SK-N-SH (cell line): ENCODE measurements at regions not wholly inside any gene's neighbourhood (a gene's known extent, or its start where the extent isn't known, plus 50 kb on each side); places are given as distances from the start of the nearest gene placed in this dataset.

ENCODE experiments used
- CTCF ChIA-PET: fragments of 300-600, 350-600 bp; formaldehyde crosslinking; extraction: SDS; loops from one replicate; lab custom pipeline; 2021; lab: Yijun Ruan, JAX
- POLR2A ChIA-PET: fragments of 350-600 bp; sonication (Branson Sonifier 250); formaldehyde crosslinking; extraction: SDS; loops from one replicate; lab custom pipeline; 2020; ENCODE audit warnings: antibody characterized with exemption, inconsistent platforms; lab: Yijun Ruan, JAX
- DNase-seq: peaks from one replicate; pipeline ENCODE4 v3.0.0; 2012
- H2AFZ ChIP-seq: fragments of 200-600 bp; sonication (generic); 2 replicates; pipeline ENCODE4 v1.8.1; 2016; ENCODE audit warnings: antibody characterized with exemption, mild to moderate bottlenecking, low read depth
- H3F3A ChIP-seq: fragments of 200-600 bp; sonication (generic); replicated peaks from 2 replicates; pipeline ENCODE3; 2016; ENCODE audit warnings: antibody characterized with exemption, mild to moderate bottlenecking; ENCODE audit not compliant: insufficient read depth
- H3K27ac ChIP-seq, 2 experiments: fragments of 200-500 bp in 1 of 2; fragments of 200-600 bp in 1 of 2; sonication (Bioruptor generic) in 1 of 2; sonication (generic), shearing (Covaris generic) in 1 of 2; 2 replicates each; pipeline versions ENCODE4 v1.5.1 to v1.6.1; 2014 to 2016; ENCODE audit warnings: low read depth in 2 of 2, inconsistent platforms in 1 of 2, low read length in 1 of 2, mild to moderate bottlenecking in 1 of 2, mixed read lengths in 1 of 2
- H3K27me3 ChIP-seq: fragments of 200-600 bp; sonication (generic), shearing (Covaris generic); 2 replicates; pipeline ENCODE4 v1.6.1; 2016; ENCODE audit warnings: mixed run types; ENCODE audit not compliant: insufficient read depth
- H3K36me3 ChIP-seq, 2 experiments: fragments of 200-500 bp in 1 of 2; fragments of 200-600 bp in 1 of 2; sonication (Bioruptor generic) in 1 of 2; sonication (generic) in 1 of 2; replicated peaks in 1 of 2; 2 replicates each; pipeline versions ENCODE3 to v1.5.1; 2014 to 2016; ENCODE audit warnings: low read length in 1 of 2, mild to moderate bottlenecking in 1 of 2; ENCODE audit not compliant: insufficient read depth in 2 of 2, control insufficient read depth in 1 of 2
- H3K4me1 ChIP-seq, 2 experiments: fragments of 200-500 bp in 1 of 2; fragments of 200-600 bp in 1 of 2; sonication (Bioruptor generic) in 1 of 2; sonication (generic), shearing (Covaris generic) in 1 of 2; 2 replicates each; pipeline versions ENCODE4 v1.5.1 to v1.6.1; 2014 to 2016; ENCODE audit warnings: low read depth in 1 of 2, low read length in 1 of 2, mixed run types in 1 of 2; ENCODE audit not compliant: insufficient read depth in 2 of 2, control insufficient read depth in 1 of 2
- H3K4me2 ChIP-seq: fragments of 200-600 bp; sonication (generic), shearing (Covaris generic); 2 replicates; pipeline ENCODE4 v1.6.1; 2017; ENCODE audit warnings: mixed run types
- H3K4me3 ChIP-seq, 2 experiments: fragments of 200-500 bp in 1 of 2; fragments of 200-600 bp in 1 of 2; sonication (Bioruptor generic) in 1 of 2; sonication (generic), shearing (Covaris generic) in 1 of 2; 2 replicates each; pipeline versions ENCODE4 v1.5.1 to v1.8.1; 2014 to 2016; ENCODE audit warnings: low read depth in 2 of 2, inconsistent platforms in 1 of 2, low read length in 1 of 2, mild to moderate bottlenecking in 1 of 2, mixed read lengths in 1 of 2, moderate library complexity in 1 of 2
- H3K79me2 ChIP-seq: fragments of 200-600 bp; sonication (generic); 2 replicates; pipeline ENCODE4 v1.8.1; 2017; ENCODE audit warnings: mild to moderate bottlenecking; ENCODE audit not compliant: insufficient read depth
- H3K9ac ChIP-seq: fragments of 200-600 bp; sonication (generic); 2 replicates; pipeline ENCODE4 v1.6.1; 2017; ENCODE audit warnings: mixed run types
- H3K9me2 ChIP-seq: fragments of 200-600 bp; sonication (generic); 2 replicates; pipeline ENCODE4 v1.6.1; 2017; ENCODE audit warnings: mixed run types
- H3K9me3 ChIP-seq: fragments of 200-600 bp; sonication (generic); 2 replicates; pipeline ENCODE4 v1.6.1; 2017; ENCODE audit warnings: mixed run types, mild to moderate bottlenecking, moderate library complexity
- H4K20me1 ChIP-seq: fragments of 200-600 bp; sonication (generic); 2 replicates; pipeline ENCODE4 v1.6.1; 2017; ENCODE audit warnings: mild to moderate bottlenecking, mixed run types; ENCODE audit not compliant: insufficient read depth
- CHD2 ChIP-seq: fragments of 150-350 bp; IDR thresholded peaks from 2 replicates; pipeline ENCODE4 v1.6.1; 2018; ENCODE audit warnings: low read length; ENCODE audit not compliant: partially characterized antibody
- ELF1 ChIP-seq: IDR thresholded peaks from 2 replicates; pipeline ENCODE4 v1.4.0; 2012
- FOSL2 ChIP-seq: IDR thresholded peaks from 2 replicates; pipeline ENCODE4 v1.4.0; 2012; ENCODE audit warnings: low read depth, mild to moderate bottlenecking, moderate library complexity, borderline replicate concordance
- FOXM1 ChIP-seq: IDR thresholded peaks from 2 replicates; pipeline ENCODE4 v1.4.0; 2012; ENCODE audit warnings: low read depth, mild to moderate bottlenecking
- GABPA ChIP-seq: IDR thresholded peaks from 2 replicates; pipeline ENCODE4 v1.4.0; 2012; ENCODE audit warnings: low read depth, mild to moderate bottlenecking
- GATA2 ChIP-seq: sonication (generic); formaldehyde crosslinking; IDR thresholded peaks from 2 replicates; pipeline ENCODE4 v1.5.0; 2020; ENCODE audit warnings: mild to moderate bottlenecking, missing genetic modification reagents
- JUND ChIP-seq: IDR thresholded peaks from 2 replicates; pipeline ENCODE4 v1.4.0; 2012
- MEF2A ChIP-seq: IDR thresholded peaks from 2 replicates; pipeline ENCODE4 v1.4.0; 2012; ENCODE audit warnings: low read depth, borderline replicate concordance
- NRF1 ChIP-seq: IDR thresholded peaks from 2 replicates; pipeline ENCODE4 v1.6.1; 2012; ENCODE audit warnings: low read depth, mild to moderate bottlenecking, low read length
- POLR2AphosphoS5 ChIP-seq: IDR thresholded peaks from 2 replicates; pipeline ENCODE4 v1.6.1; 2012; ENCODE audit warnings: low read depth, low read length
- REST ChIP-seq: IDR thresholded peaks from 2 replicates; pipeline ENCODE4 v1.6.1; 2012; ENCODE audit warnings: mild to moderate bottlenecking, low read depth, low read length, moderate library complexity
- RFX5 ChIP-seq: IDR thresholded peaks from 2 replicates; pipeline ENCODE4 v1.6.1; 2012; ENCODE audit warnings: mild to moderate bottlenecking, improper control_type of control experiment, low read length
- SMC3 ChIP-seq: IDR thresholded peaks from 2 replicates; pipeline ENCODE4 v1.6.1; 2012; ENCODE audit warnings: low read depth, low read length, improper control_type of control experiment
- TAF1 ChIP-seq: IDR thresholded peaks from 2 replicates; pipeline ENCODE4 v1.6.1; 2012; ENCODE audit warnings: low read depth, mild to moderate bottlenecking, low read length, moderate library complexity, borderline replicate concordance
- WGBS: methylation state at CpG from one replicate; pipeline ENCODE4 v1.1.6; 2017; ENCODE audit warnings: low lambda C conversion rate; 5-methylcytosine and 5-hydroxymethylcytosine counted together
- TF ChIP-seq, protein P1 (sequence below): fragments of 200-600 bp; sonication (generic); IDR thresholded peaks from 2 replicates; pipeline ENCODE4 v1.6.1; 2017; ENCODE audit warnings: antibody characterized with exemption, mild to moderate bottlenecking, moderate library complexity
- TF ChIP-seq, protein P2 (sequence below): IDR thresholded peaks from 2 replicates; pipeline ENCODE4 v1.4.0; 2012; ENCODE audit warnings: low read depth, borderline replicate concordance

GRCh38 chr5:63346451-63346850 is 615.8 kb downstream of the HTR1A start:
- Histone ChIP-seq H3K9ac (no peak overlapping the region), H3K27me3 (no peaks in the 10 kb centered on the region; the same call in 1 of the 2 replicates), H3K9me3 (no peaks in the 10 kb centered on the region; the same call in 1 of the 2 replicates), H3K36me3 (no peaks in the 10 kb centered on the region), H4K20me1 (no peaks in the 10 kb centered on the region), H3K4me2 (no peak overlapping the region), H3K4me3 (no peak overlapping the region), H3F3A (no peaks in the 10 kb centered on the region), H3K27ac (no peak overlapping the region), H2AFZ (no peak overlapping the region), H3K4me1 (no peaks in the 10 kb centered on the region), H3K79me2 (no peaks in the 10 kb centered on the region), H3K9me2 (no peaks in the 10 kb centered on the region)
- no peak for DNase-seq
- ChIA-PET CTCF (no interaction called here), POLR2A (no interaction called here)
- TF ChIP-seq POLR2AphosphoS5 = no peak
- TF ChIP-seq, protein P1, sequence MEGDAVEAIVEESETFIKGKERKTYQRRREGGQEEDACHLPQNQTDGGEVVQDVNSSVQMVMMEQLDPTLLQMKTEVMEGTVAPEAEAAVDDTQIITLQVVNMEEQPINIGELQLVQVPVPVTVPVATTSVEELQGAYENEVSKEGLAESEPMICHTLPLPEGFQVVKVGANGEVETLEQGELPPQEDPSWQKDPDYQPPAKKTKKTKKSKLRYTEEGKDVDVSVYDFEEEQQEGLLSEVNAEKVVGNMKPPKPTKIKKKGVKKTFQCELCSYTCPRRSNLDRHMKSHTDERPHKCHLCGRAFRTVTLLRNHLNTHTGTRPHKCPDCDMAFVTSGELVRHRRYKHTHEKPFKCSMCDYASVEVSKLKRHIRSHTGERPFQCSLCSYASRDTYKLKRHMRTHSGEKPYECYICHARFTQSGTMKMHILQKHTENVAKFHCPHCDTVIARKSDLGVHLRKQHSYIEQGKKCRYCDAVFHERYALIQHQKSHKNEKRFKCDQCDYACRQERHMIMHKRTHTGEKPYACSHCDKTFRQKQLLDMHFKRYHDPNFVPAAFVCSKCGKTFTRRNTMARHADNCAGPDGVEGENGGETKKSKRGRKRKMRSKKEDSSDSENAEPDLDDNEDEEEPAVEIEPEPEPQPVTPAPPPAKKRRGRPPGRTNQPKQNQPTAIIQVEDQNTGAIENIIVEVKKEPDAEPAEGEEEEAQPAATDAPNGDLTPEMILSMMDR = no peak
- no peak for TF ChIP-seq SMC3
- no peak for TF ChIP-seq TAF1
- no peak for TF ChIP-seq JUND
- TF ChIP-seq GABPA = no peak
- TF ChIP-seq ELF1 = no peak
- TF ChIP-seq FOSL2 = no peak

DNA sequence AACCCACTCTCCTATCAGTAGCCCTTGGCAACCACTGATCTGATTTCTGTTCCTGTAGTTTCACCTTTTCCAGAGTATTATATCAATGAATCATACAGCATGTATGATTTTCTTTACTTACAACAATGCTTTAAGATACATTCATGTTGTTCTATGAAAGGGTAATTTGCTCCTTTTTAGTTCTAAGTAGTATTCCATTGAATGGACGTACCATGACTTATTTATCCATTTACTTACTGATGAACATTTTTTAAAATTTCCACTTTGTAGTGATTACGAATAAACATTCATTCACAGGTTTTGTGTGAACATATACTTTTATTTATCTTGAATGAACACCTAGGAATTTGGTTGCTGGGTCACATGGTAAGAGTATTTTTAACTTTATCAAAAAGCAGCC is 620.8 kb downstream of the HTR1A start:
- H3K9me2 ChIP-seq = no peaks in the 10 kb centered on the region
- TF ChIP-seq NRF1 = no peak
- TF ChIP-seq MEF2A = no peak
- TF ChIP-seq POLR2AphosphoS5 = no peak
- TF ChIP-seq RFX5 = no peak
- no peak for TF ChIP-seq FOSL2
- TF ChIP-seq CHD2 = no peak
- no peak for TF ChIP-seq FOXM1
- no peak for TF ChIP-seq TAF1
- no peak for TF ChIP-seq GATA2 (CRISPR knock-in tag)
- no peak for TF ChIP-seq REST
- no peak for TF ChIP-seq SMC3
- no peak for TF ChIP-seq ELF1
- TF ChIP-seq, protein P2, sequence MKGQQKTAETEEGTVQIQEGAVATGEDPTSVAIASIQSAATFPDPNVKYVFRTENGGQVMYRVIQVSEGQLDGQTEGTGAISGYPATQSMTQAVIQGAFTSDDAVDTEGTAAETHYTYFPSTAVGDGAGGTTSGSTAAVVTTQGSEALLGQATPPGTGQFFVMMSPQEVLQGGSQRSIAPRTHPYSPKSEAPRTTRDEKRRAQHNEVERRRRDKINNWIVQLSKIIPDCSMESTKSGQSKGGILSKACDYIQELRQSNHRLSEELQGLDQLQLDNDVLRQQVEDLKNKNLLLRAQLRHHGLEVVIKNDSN = no peak
- H3K4me3 ChIP-seq = no peak overlapping the region
- no peaks in the 10 kb centered on the region for H3K36me3 ChIP-seq
- peaks cover 3% of the 10 kb centered on the region for H3K9me3 ChIP-seq
- no peak overlapping the region for H3K27ac ChIP-seq
- H3K27me3 ChIP-seq = no peaks in the 10 kb centered on the region; the same call in 1 of the 2 replicates
- ChIA-PET CTCF (no interaction called here), POLR2A (no interaction called here)
- WGBS = 6% methylated on average over 2 of the region's 2 CpGs
- H3K4me2 ChIP-seq = no peak overlapping the region
- no peaks in the 10 kb centered on the region for H3K79me2 ChIP-seq
- H3K9ac ChIP-seq = no peak overlapping the region
- no peaks in the 10 kb centered on the region for H4K20me1 ChIP-seq
- no peaks in the 10 kb centered on the region for H3F3A ChIP-seq
- no peak overlapping the region for H2AFZ ChIP-seq
- no peak for DNase-seq
- H3K4me1 ChIP-seq = no peaks in the 10 kb centered on the region
